Esophagus squamous epithelium (tissue), 4 donors: ENCODE measurements at regions not wholly inside any gene's neighbourhood (a gene's known extent, or its start where the extent isn't known, plus 50 kb on each side); places are given as distances from the start of the nearest gene placed in this dataset.

Source experiments
- POLR2A ChIP-seq, 4 donors: fragments of 450-650 bp; IDR thresholded peaks; one replicate each; pipeline ENCODE4 v1.6.1; 2017; ENCODE audit warnings: antibody characterized with exemption in 4 of 4, mild to moderate bottlenecking in 4 of 4, moderate library complexity in 3 of 4
- TF ChIP-seq, protein P1 (sequence below), 6 experiments: fragments of 450-650 bp in 4 of 6; fragments of 200-600 bp in 2 of 6; sonication (generic) in 2 of 6; IDR thresholded peaks; one replicate each; pipeline ENCODE4 v1.5.1; 2016 to 2019; ENCODE audit warnings: antibody characterized with exemption in 6 of 6, mild to moderate bottlenecking in 4 of 6, moderate library complexity in 4 of 6

DNA sequence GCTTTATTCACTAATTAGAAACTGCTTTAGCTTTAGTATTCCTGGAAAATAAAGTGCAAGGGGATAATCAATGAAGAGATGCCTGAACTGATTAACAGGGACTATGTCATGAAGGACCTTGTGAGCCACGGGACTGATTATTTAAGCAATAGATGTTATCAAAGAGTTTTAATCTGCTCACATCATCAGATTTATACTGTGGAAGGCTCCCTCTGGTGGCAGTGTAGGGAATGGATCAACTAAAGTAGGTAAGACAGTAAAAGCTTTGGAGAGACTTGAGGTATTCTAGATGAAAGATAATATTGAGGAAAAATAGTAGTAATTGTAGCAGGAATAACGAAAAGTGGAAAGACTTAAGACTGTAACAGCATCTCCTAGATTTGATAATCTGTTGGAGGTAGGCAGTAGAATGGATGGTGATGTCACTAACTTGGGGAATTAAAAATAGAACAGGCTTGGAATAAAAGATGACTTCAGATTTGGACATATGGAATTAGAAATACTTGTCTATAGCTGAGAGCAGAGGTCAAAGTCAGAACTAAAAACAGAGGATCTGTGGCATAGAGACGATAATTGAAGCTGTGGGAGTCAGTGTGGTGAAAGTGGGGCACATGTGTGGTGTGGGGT is 80.3 kb upstream of the HTR1E start:
- TF ChIP-seq, protein P1, sequence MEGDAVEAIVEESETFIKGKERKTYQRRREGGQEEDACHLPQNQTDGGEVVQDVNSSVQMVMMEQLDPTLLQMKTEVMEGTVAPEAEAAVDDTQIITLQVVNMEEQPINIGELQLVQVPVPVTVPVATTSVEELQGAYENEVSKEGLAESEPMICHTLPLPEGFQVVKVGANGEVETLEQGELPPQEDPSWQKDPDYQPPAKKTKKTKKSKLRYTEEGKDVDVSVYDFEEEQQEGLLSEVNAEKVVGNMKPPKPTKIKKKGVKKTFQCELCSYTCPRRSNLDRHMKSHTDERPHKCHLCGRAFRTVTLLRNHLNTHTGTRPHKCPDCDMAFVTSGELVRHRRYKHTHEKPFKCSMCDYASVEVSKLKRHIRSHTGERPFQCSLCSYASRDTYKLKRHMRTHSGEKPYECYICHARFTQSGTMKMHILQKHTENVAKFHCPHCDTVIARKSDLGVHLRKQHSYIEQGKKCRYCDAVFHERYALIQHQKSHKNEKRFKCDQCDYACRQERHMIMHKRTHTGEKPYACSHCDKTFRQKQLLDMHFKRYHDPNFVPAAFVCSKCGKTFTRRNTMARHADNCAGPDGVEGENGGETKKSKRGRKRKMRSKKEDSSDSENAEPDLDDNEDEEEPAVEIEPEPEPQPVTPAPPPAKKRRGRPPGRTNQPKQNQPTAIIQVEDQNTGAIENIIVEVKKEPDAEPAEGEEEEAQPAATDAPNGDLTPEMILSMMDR (IDR thresholded peaks at IDR 0.05), result peak in 5 of 6 experiments; percentile 47 to 66 (median 62)
- TF ChIP-seq POLR2A (IDR thresholded peaks at IDR 0.05), result no peak
